ENCODE measurements at regions not wholly inside any gene's neighbourhood (a gene's known extent, or its start where the extent isn't known, plus 50 kb on each side); places are given as distances from the start of the nearest gene placed in this dataset.

- no peak for DNase-seq (ENCODE audit: low spot score)
- TF ChIP-seq CTCF (IDR thresholded peaks at IDR 0.05; ENCODE audit: extremely low read depth, insufficient read depth, missing control alignments) = no peak
- in situ Hi-C loops (cut with MboI; ENCODE audit: low pct_unique_long_range_greater_than_20kb, low sequenced_read_pairs, unreplicated experiment) = loop anchor here (25.0 kb wide), 1 partner anchor 1307 kb away; the partner anchor contains the start of gene PLPP3
These were observed 65.6 kb upstream of the USP24 start for GRCh38 chr1:55280731-55281130.

- in situ Hi-C loops (cut with MboI; ENCODE audit: low pct_unique_long_range_greater_than_20kb, low sequenced_read_pairs, unreplicated experiment) = loop anchor here (5.0 to 25.0 kb wide), 3 partner anchors 75 to 1308 kb away; partner anchors contain the start of gene PLPP3
- no peak for DNase-seq (ENCODE audit: low spot score)
- TF ChIP-seq CTCF (IDR thresholded peaks at IDR 0.05; ENCODE audit: extremely low read depth, insufficient read depth, missing control alignments) = no peak
These were observed 64.5 kb upstream of the USP24 start for GRCh38 chr1:55279627-55280026.

GRCh38 chr1:55278378-55278777, 63.2 kb upstream of the USP24 start:
- DNase-seq (ENCODE audit: low spot score) = no peak
- in situ Hi-C loops (cut with MboI; ENCODE audit: low pct_unique_long_range_greater_than_20kb, low sequenced_read_pairs, unreplicated experiment) = loop anchor here (5.0 to 25.0 kb wide), 3 partner anchors 74 to 1309 kb away; partner anchors contain the start of gene PLPP3
- TF ChIP-seq CTCF (IDR thresholded peaks at IDR 0.05; ENCODE audit: extremely low read depth, insufficient read depth, missing control alignments) = no peak

- DNase-seq (ENCODE audit: low spot score) = peak; percentile 71
- in situ Hi-C loops (cut with MboI; ENCODE audit: low pct_unique_long_range_greater_than_20kb, low sequenced_read_pairs, unreplicated experiment) = loop anchor here (5.0 to 25.0 kb wide), 3 partner anchors 73 to 1310 kb away; partner anchors contain the start of gene PLPP3
- TF ChIP-seq CTCF (IDR thresholded peaks at IDR 0.05; ENCODE audit: extremely low read depth, insufficient read depth, missing control alignments) = peak; percentile 74
These were observed 62.4 kb upstream of the USP24 start for GRCh38 chr1:55277377-55278130.

- in situ Hi-C loops (cut with MboI; ENCODE audit: low pct_unique_long_range_greater_than_20kb, low sequenced_read_pairs, unreplicated experiment) = loop anchor here (5.0 to 25.0 kb wide), 3 partner anchors 72 to 1310 kb away; partner anchors contain the start of gene PLPP3
- no peak for TF ChIP-seq CTCF (IDR thresholded peaks at IDR 0.05; ENCODE audit: extremely low read depth, insufficient read depth, missing control alignments)
- no peak for DNase-seq (ENCODE audit: low spot score)
These were observed 61.7 kb upstream of the USP24 start for GRCh38 chr1:55276671-55277376.

- no peak for DNase-seq (ENCODE audit: low spot score)
- in situ Hi-C loops (cut with MboI; ENCODE audit: low pct_unique_long_range_greater_than_20kb, low sequenced_read_pairs, unreplicated experiment) = loop anchor here (5.0 to 25.0 kb wide), 3 partner anchors 71 to 1311 kb away; partner anchors contain the start of gene PLPP3
- TF ChIP-seq CTCF (IDR thresholded peaks at IDR 0.05; ENCODE audit: extremely low read depth, insufficient read depth, missing control alignments) = no peak
These were observed 60.8 kb upstream of the USP24 start for GRCh38 chr1:55275941-55276341.
